Heart right ventricle (tissue), 16 donors: ENCODE measurements at regions not wholly inside any gene's neighbourhood (a gene's known extent, or its start where the extent isn't known, plus 50 kb on each side); places are given as distances from the start of the nearest gene placed in this dataset.

ENCODE experiments used
- ATAC-seq, 8 donors: fragments of 200-7000 bp; cut with Tn5 transposase; one replicate each; pipeline ENCODE4 v1.9.1; 2020; ENCODE audit warnings: mild to moderate bottlenecking in 8 of 8, moderate library complexity in 8 of 8, moderate number of reproducible peaks in 1 of 8
- DNase-seq, 2 donors: peaks; one replicate each; pipeline ENCODE4 v3.0.0-alpha.2; 2020
- H3K27ac ChIP-seq, 10 donors: fragments of 200-600 bp; sonication (generic) in 2 of 10; one replicate each; pipeline versions ENCODE4 v1.5.0 to v1.8.0; 2020 to 2022; ENCODE audit warnings: mild to moderate bottlenecking in 3 of 10
- H3K27me3 ChIP-seq, 7 donors: fragments of 200-600 bp; one replicate each; pipeline ENCODE4 v1.8.0; 2021 to 2022; ENCODE audit warnings: mild to moderate bottlenecking in 2 of 7
- H3K36me3 ChIP-seq, 9 donors: fragments of 200-600 bp; sonication (generic) in 1 of 9; one replicate each; pipeline versions ENCODE4 v1.5.0 to v1.8.0; 2020 to 2022; ENCODE audit warnings: mild to moderate bottlenecking in 2 of 9
- H3K4me1 ChIP-seq, 9 donors: fragments of 200-600 bp; sonication (generic) in 1 of 9; one replicate each; pipeline versions ENCODE4 v1.5.0 to v1.8.0; 2020 to 2022; ENCODE audit warnings: mild to moderate bottlenecking in 4 of 9
- H3K4me3 ChIP-seq, 10 donors: fragments of 200-600 bp; sonication (generic) in 2 of 10; one replicate each; pipeline versions ENCODE4 v1.5.0 to v1.8.0; 2020 to 2022; ENCODE audit warnings: mild to moderate bottlenecking in 7 of 10, moderate library complexity in 2 of 10
- H3K9me3 ChIP-seq, 11 donors: fragments of 200-600 bp in 10 of 11; sonication (generic) in 2 of 11; one replicate each; pipeline versions ENCODE4 v1.5.0 to v1.8.0; 2013 to 2022; ENCODE audit warnings: mild to moderate bottlenecking in 2 of 11, control low read depth in 1 of 11, moderate library complexity in 1 of 11
- WGBS, 2 donors: extraction: QIAGEN DNeasy Blood & Tissue Kit; methylation state at CpG; one replicate each; pipeline ENCODE4 v1.1.7; 2013; ENCODE audit warnings: inconsistent platforms in 1 of 2; 5-methylcytosine and 5-hydroxymethylcytosine counted together
- intact Hi-C, 10 donors: fragments of 100-400 bp; cut with DNase I; formaldehyde crosslinking; loops; one replicate each; pipeline versions ENCODE4 v1.11.1 to v1.14.2; 2022
- TF ChIP-seq, protein P1 (sequence below), 9 donors: fragments of 200-600 bp; sonication (generic) in 2 of 9; IDR thresholded peaks; one replicate each; pipeline versions ENCODE4 v1.5.0 to v1.8.0; 2021 to 2022; ENCODE audit warnings: antibody characterized with exemption in 9 of 9, mild to moderate bottlenecking in 5 of 9, moderate library complexity in 1 of 9
- donor health status: Arrhythmogenic right ventricular cardiomyopathy.
- donor health status: ischemic (EF 13 %, LVEDD 7.1; RV severe dilation, severe dysfunction).
- donor health status: healthy with polysubstance abuse.
- donor health status: DM: no; HTN: yes; CAD: no.
- donor health status: DM: no; HTN: no; CAD: no.
- donor health status: ischemic (EF 25% LVEDD 6.9; RV normal size, moderate dysfunction).
- donor health status: ischemic (EF 25% LVEDD 5.7; RV mildly dilated, moderate dysfunction).
- donor health status: healthy.
- donor health status: DM: yes; HTN: yes; CAD: no.
- donor health status: Ischemic cardiomyopathy.
- donor health status: ischemic (EF 35%, LVEDD 5.7; RV mildly dilated, moderate dysfunction).
- donor health status: nonischemic (EF 11% LVEDD 7.7; RV severe dilation, severe dysfunction).
- donor health status: DM: yes; HTN: yes; CAD: no.
- donor health status: PGD.
- donor health status: ischemic (EF 29% LVEDD 5.4; RV normal size, mild dysfunction).
- donor health status: nonischemic (EF 23%, LVEDD 6.1; RV moderate dilation, normal function).

DNA sequence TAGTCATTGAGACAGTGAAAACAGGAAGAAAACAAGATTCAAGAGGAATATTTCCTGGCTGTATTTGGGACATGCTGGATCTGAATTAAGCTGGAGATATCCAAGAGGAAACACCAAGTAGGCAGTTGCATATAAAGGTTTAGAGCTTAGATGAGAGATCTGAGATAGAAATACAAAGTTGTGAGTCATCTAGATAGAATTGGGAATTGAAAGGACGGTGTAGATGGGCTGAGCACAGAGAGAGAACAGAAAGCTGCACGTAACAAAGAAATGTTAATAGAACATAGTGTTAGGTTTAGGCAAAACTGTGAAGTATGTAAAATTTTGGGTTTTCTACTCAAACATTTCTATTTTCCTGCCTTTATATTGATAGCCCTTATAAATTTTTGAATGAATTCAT lies 218.5 kb upstream of the TMEM196 start:
- Histone ChIP-seq H3K27me3 (no peaks in the 10 kb centered on the region), H3K4me3 (no peak overlapping the region), H3K9me3 (peaks cover 0 to 3% (median 0%) of the 10 kb centered on the region in 11 donors), H3K36me3 (no peaks in the 10 kb centered on the region), H3K27ac (no peak overlapping the region), H3K4me1 (no peaks in the 10 kb centered on the region)
- no peak for ATAC-seq
- WGBS, 2 donors, result 71 to 79% methylated on average over 2 of the region's 2 CpGs
- TF ChIP-seq, protein P1, sequence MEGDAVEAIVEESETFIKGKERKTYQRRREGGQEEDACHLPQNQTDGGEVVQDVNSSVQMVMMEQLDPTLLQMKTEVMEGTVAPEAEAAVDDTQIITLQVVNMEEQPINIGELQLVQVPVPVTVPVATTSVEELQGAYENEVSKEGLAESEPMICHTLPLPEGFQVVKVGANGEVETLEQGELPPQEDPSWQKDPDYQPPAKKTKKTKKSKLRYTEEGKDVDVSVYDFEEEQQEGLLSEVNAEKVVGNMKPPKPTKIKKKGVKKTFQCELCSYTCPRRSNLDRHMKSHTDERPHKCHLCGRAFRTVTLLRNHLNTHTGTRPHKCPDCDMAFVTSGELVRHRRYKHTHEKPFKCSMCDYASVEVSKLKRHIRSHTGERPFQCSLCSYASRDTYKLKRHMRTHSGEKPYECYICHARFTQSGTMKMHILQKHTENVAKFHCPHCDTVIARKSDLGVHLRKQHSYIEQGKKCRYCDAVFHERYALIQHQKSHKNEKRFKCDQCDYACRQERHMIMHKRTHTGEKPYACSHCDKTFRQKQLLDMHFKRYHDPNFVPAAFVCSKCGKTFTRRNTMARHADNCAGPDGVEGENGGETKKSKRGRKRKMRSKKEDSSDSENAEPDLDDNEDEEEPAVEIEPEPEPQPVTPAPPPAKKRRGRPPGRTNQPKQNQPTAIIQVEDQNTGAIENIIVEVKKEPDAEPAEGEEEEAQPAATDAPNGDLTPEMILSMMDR (IDR thresholded peaks at IDR 0.05), result no peak
- intact Hi-C loops, result no loop called here
- no peak for DNase-seq

DNA sequence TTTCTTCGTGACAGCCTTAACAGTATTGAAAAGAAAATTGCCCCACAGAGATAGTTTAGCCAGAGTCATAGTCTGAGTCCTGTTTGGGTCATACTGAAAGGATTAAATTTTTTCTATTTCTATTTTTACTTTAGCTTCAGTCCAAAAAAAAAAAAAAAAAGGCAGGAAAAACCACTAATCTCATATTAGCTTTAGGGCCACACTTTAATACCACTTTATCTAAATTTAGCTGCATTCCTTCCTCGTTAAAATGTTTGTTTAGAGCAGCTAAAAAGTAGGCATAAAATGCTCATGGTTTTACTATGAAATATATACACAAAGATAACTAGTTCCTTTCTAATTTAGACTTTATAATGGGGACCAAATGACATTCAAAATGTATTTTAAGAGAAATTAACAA lies 216.5 kb upstream of the TMEM196 start:
- ATAC-seq (no peak), DNase-seq (no peak)
- H3K36me3 ChIP-seq, result no peaks in the 10 kb centered on the region
- H3K27ac ChIP-seq, result no peak overlapping the region
- no peak overlapping the region for H3K4me3 ChIP-seq
- TF ChIP-seq, protein P1 (IDR thresholded peaks at IDR 0.05), result no peak
- intact Hi-C loops, result no loop called here
- H3K27me3 ChIP-seq, result no peaks in the 10 kb centered on the region
- no peaks in the 10 kb centered on the region for H3K9me3 ChIP-seq
- H3K4me1 ChIP-seq, result no peaks in the 10 kb centered on the region
- WGBS, 2 donors, result 43 to 46% methylated on average over 2 of the region's 2 CpGs

DNA sequence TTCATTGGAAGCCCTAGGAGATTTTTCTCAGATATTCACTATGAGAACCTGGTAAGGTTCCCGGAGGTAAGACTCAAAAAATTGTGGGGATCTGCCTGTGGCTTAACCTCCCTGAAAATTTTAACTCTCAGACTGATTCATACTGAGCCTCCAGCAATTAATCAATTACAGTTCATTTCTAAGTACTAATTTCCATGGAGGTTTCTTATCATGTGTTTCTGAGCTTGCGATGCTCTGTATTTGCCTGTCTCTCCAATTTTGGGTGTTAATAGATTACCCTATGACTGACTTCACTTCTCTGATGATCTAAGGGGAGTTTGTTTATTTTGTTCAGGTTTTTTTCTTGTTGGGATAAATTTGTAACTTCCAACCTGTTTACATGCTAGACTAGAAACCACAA lies 215.4 kb upstream of the TMEM196 start:
- 84 to 91% methylated on average over 2 of the region's 2 CpGs for WGBS, 2 donors
- no peak overlapping the region for H3K4me3 ChIP-seq
- intact Hi-C loops, result no loop called here
- TF ChIP-seq, protein P1 (IDR thresholded peaks at IDR 0.05), result no peak
- no peaks in the 10 kb centered on the region for H3K36me3 ChIP-seq
- no peaks in the 10 kb centered on the region for H3K4me1 ChIP-seq
- no peak overlapping the region for H3K27ac ChIP-seq
- ATAC-seq (no peak), DNase-seq (no peak)
- no peaks in the 10 kb centered on the region for H3K9me3 ChIP-seq
- H3K27me3 ChIP-seq, result no peaks in the 10 kb centered on the region

DNA sequence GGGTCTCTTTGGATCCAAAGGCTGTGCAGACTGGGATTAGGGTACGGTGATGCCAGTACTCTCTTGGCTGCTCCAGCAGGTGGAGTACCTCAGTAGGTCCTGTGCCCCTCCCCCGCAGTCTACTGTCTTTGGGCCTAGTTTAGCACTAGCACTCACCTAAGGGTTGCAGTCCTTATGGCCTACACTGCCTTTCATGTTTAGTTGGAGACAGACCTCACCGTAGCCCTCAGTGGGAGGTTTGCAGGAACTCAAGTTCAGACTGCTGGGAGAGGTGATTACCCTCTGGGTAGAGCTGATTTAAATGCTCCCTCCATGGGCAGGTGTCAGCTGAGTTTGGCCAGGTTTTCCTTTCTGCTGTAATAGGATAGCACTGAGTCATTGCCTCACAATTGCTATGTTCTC lies 210.8 kb upstream of the TMEM196 start:
- no peak overlapping the region for H3K27ac ChIP-seq
- no peaks in the 10 kb centered on the region for H3K36me3 ChIP-seq
- TF ChIP-seq, protein P1 (IDR thresholded peaks at IDR 0.05), result no peak
- DNase-seq, result no peak
- intact Hi-C loops, result no loop called here
- peak in 1 of 8 donors; percentile 22 for ATAC-seq
- H3K9me3 ChIP-seq, result peaks cover 0 to 16% (median 0%) of the 10 kb centered on the region in 11 donors
- H3K4me1 ChIP-seq, result no peaks in the 10 kb centered on the region
- no peak overlapping the region for H3K4me3 ChIP-seq
- WGBS, 2 donors, result 84 to 91% methylated on average over 3 of the region's 3 CpGs
- no peaks in the 10 kb centered on the region for H3K27me3 ChIP-seq
